ENCODE measurements at regions not wholly inside any gene's neighbourhood (a gene's known extent, or its start where the extent isn't known, plus 50 kb on each side); places are given as distances from the start of the nearest gene placed in this dataset.

DNA sequence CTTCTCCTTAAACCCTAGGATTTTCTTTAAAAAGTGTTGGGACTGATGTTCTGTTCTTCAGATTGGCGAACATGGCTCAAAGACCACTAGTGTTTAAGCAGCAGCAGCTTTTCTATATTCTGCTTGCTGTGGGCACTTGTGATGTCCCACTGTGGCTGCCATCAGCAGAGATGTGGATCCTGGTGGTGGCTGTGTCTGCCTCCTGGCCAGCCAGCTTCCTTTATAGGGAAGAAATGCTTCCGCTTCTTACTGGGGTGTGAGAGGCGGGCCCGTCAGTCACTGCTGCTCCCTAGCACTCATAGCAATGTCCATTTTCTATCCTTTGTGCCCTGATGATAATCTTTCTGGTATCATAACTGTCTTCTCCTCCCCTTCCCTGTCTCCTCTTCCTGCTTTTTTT, 66.7 kb upstream of the ESR1 start:
- no peaks in the 10 kb centered on the region for H3K9me3 ChIP-seq (ENCODE audit: control insufficient read depth, insufficient read depth, low read length)
- no peaks in the 10 kb centered on the region for H3K27me3 ChIP-seq (ENCODE audit: control insufficient read depth, insufficient read depth, low read length)
- 75% methylated on average over 2 of the region's 4 CpGs for WGBS (ENCODE audit: insufficient coverage)
- no peak overlapping the region for H3K4me3 ChIP-seq (ENCODE audit: low read depth, low read length)
- no peaks in the 10 kb centered on the region for H3K36me3 ChIP-seq (ENCODE audit: control insufficient read depth, insufficient read depth, low read length)
- H3K4me1 ChIP-seq (ENCODE audit: control insufficient read depth, insufficient read depth, low read length): no peaks in the 10 kb centered on the region
- DNase-seq (ENCODE audit: low read depth in 4 of 6, low spot score in 6 of 6): no peak
- H3K27ac ChIP-seq (ENCODE audit: low read depth, low read length): no peak overlapping the region

- Histone ChIP-seq H3K4me3 (ENCODE audit: low read depth, low read length) (no peak overlapping the region), H3K27me3 (ENCODE audit: control insufficient read depth, insufficient read depth, low read length) (no peaks in the 10 kb centered on the region), H3K9me3 (ENCODE audit: control insufficient read depth, insufficient read depth, low read length) (no peaks in the 10 kb centered on the region), H3K36me3 (ENCODE audit: control insufficient read depth, insufficient read depth, low read length) (no peaks in the 10 kb centered on the region), H3K27ac (ENCODE audit: low read depth, low read length) (no peak overlapping the region), H3K4me1 (ENCODE audit: control insufficient read depth, insufficient read depth, low read length) (no peaks in the 10 kb centered on the region)
- DNase-seq (ENCODE audit: low read depth in 4 of 6, low spot score in 6 of 6): no peak
- no CpG with 5 or more reads among the region's 2 CpGs for WGBS (ENCODE audit: insufficient coverage)
These were observed 59.6 kb upstream of the ESR1 start for GRCh38 chr6:151747896-151748295.

DNA sequence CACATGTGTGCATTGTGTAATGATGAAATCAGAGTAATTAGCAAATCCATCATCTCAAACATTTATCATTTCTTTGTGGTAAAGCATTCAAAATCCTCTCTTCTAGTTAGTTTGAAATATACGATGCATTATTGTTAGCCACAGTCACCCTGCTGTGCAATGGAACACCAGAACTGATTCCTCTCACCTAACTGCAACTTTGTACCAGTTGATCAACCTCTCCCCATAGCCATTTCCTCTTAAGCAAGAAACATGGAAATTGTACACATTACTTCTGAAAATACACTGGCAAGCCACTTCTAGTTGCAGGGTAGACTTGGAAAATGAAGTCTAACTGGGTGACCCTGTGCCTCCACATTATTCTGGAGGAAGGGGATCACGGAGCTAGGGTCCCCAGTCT, 58.1 kb upstream of the ESR1 start:
- WGBS (ENCODE audit: insufficient coverage): 82% methylated on average over 2 of the region's 2 CpGs
- Histone ChIP-seq H3K36me3 (ENCODE audit: control insufficient read depth, insufficient read depth, low read length) (no peaks in the 10 kb centered on the region), H3K27ac (ENCODE audit: low read depth, low read length) (no peak overlapping the region), H3K27me3 (ENCODE audit: control insufficient read depth, insufficient read depth, low read length) (no peaks in the 10 kb centered on the region), H3K4me1 (ENCODE audit: control insufficient read depth, insufficient read depth, low read length) (no peaks in the 10 kb centered on the region), H3K9me3 (ENCODE audit: control insufficient read depth, insufficient read depth, low read length) (no peaks in the 10 kb centered on the region), H3K4me3 (ENCODE audit: low read depth, low read length) (no peak overlapping the region)
- DNase-seq (ENCODE audit: low read depth in 4 of 6, low spot score in 6 of 6): no peak

DNA sequence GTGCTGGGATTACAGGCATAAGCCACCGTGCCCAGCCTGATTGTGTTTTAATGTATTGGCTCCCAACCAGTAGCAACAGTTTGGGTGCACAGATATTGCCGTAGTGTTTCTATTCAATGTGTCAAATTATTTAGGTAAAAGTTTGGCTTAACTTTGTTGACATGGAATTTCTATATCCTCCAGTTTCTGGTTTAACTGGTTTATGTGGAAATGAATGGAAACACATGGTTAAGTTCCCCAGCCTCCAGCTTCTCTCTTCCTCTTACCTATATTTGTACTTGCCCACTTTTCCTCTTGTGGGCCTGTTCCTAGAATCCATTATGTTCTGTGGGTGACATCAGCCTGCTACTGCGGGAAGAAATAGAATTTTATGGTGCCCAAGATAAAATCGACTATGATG, 53.9 kb upstream of the ESR1 start:
- DNase-seq (ENCODE audit: low read depth in 4 of 6, low spot score in 6 of 6): no peak
- no peaks in the 10 kb centered on the region for H3K4me1 ChIP-seq (ENCODE audit: control insufficient read depth, insufficient read depth, low read length)
- no peaks in the 10 kb centered on the region for H3K9me3 ChIP-seq (ENCODE audit: control insufficient read depth, insufficient read depth, low read length)

DNA sequence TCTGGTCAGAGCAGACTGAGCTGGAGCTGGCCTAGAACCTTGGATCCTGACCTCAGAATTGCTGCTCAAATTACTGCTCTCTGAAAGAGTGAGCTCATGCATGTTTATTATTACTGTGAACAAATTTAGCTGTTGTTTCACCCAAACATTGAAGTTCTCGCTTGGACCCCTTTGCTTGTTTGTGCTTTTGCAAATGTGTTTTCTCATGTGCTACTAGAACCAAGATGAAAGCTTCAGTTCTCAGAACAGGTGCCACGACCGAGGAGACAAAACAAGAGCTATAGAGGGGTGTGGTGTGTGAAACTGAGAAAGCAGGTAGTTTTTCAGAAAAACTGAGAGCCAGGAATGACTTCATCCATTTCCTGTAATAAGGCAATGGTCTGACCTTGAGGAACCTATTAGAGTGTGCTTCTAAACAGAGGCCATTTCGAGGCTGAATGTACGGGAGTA, 50.0 kb upstream of the ESR1 start:
- 90% methylated on average over 5 of the region's 5 CpGs for WGBS (ENCODE audit: insufficient coverage)
- Histone ChIP-seq H3K27ac (ENCODE audit: low read depth, low read length) (no peak overlapping the region), H3K4me1 (ENCODE audit: control insufficient read depth, insufficient read depth, low read length) (no peaks in the 10 kb centered on the region), H3K9me3 (ENCODE audit: control insufficient read depth, insufficient read depth, low read length) (no peaks in the 10 kb centered on the region), H3K4me3 (ENCODE audit: low read depth, low read length) (no peak overlapping the region), H3K36me3 (ENCODE audit: control insufficient read depth, insufficient read depth, low read length) (no peaks in the 10 kb centered on the region), H3K27me3 (ENCODE audit: control insufficient read depth, insufficient read depth, low read length) (no peaks in the 10 kb centered on the region)
- DNase-seq (ENCODE audit: low read depth in 4 of 6, low spot score in 6 of 6): no peak

More for the DNA sequence above, 53.9 kb upstream of the ESR1 start:
- 73% methylated on average over 3 of the region's 4 CpGs for WGBS (ENCODE audit: insufficient coverage)
- no peaks in the 10 kb centered on the region for H3K27me3 ChIP-seq (ENCODE audit: control insufficient read depth, insufficient read depth, low read length)
- no peaks in the 10 kb centered on the region for H3K36me3 ChIP-seq (ENCODE audit: control insufficient read depth, insufficient read depth, low read length)
- no peak overlapping the region for H3K27ac ChIP-seq (ENCODE audit: low read depth, low read length)
- no peak overlapping the region for H3K4me3 ChIP-seq (ENCODE audit: low read depth, low read length)

All from spinal cord (tissue), 9 donors.